Endodermal cell (in vitro differentiated cells): ENCODE measurements at regions not wholly inside any gene's neighbourhood (a gene's known extent, or its start where the extent isn't known, plus 50 kb on each side); places are given as distances from the start of the nearest gene placed in this dataset.

Experiments used
- DNase-seq: peaks from one replicate; pipeline ENCODE4 v3.0.0-alpha.2; 2017
- H3K27ac ChIP-seq: 2 replicates; pipeline ENCODE4 v1.5.1; 2013; ENCODE audit warnings: mild to moderate bottlenecking, low read depth, low read length, moderate library complexity
- H3K27me3 ChIP-seq: 2 replicates; pipeline ENCODE4 v1.6.1; 2013; ENCODE audit warnings: mild to moderate bottlenecking, low read length, moderate library complexity; ENCODE audit not compliant: insufficient read depth, control insufficient read depth, poor library complexity, severe bottlenecking
- H3K36me3 ChIP-seq: 2 replicates; pipeline ENCODE4 v1.7.0; 2013; ENCODE audit warnings: mild to moderate bottlenecking, low read length, moderate library complexity; ENCODE audit not compliant: control insufficient read depth, insufficient read depth
- H3K4me1 ChIP-seq: one replicate; pipeline ENCODE4 v1.7.0; 2013; ENCODE audit warnings: low read length; ENCODE audit not compliant: control insufficient read depth, insufficient read depth
- H3K4me3 ChIP-seq: 2 replicates; pipeline ENCODE4 v1.5.1; 2013; ENCODE audit warnings: mild to moderate bottlenecking, low read length, moderate library complexity
- H3K9ac ChIP-seq: 2 replicates; pipeline ENCODE4 v1.6.1; 2013; ENCODE audit warnings: mild to moderate bottlenecking, low read length, moderate library complexity; ENCODE audit not compliant: poor library complexity, severe bottlenecking; ENCODE audit errors: extremely low read depth
- H3K9me3 ChIP-seq: 2 replicates; pipeline ENCODE4 v1.6.1; 2013; ENCODE audit warnings: mild to moderate bottlenecking, low read length, moderate library complexity; ENCODE audit not compliant: control insufficient read depth
- H3K27ac Mint-ChIP-seq: 2 replicates; pipeline ENCODE4 v1.8.0; 2020; ENCODE audit warnings: mixed read lengths
- H3K27me3 Mint-ChIP-seq: 2 replicates; pipeline ENCODE4 v1.8.0; 2021; ENCODE audit warnings: mild to moderate bottlenecking, mixed read lengths; ENCODE audit not compliant: insufficient read depth
- H3K36me3 Mint-ChIP-seq: 2 replicates; pipeline ENCODE4 v1.8.0; 2020; ENCODE audit warnings: low read depth, mixed read lengths
- H3K4me1 Mint-ChIP-seq: 2 replicates; pipeline ENCODE4 v1.8.0; 2020; ENCODE audit warnings: mixed read lengths
- H3K4me3 Mint-ChIP-seq: 2 replicates; pipeline ENCODE4 v1.8.0; 2020; ENCODE audit warnings: mild to moderate bottlenecking, moderate library complexity, mixed read lengths
- H3K9me3 Mint-ChIP-seq: 2 replicates; pipeline ENCODE4 v1.8.0; 2020; ENCODE audit warnings: mild to moderate bottlenecking, mixed read lengths
- WGBS, 2 experiments: methylation state at CpG; one replicate each; pipeline versions ENCODE4 v1.1.5 to v1.1.7; 2013; ENCODE audit warnings: missing lambda C conversion rate in 2 of 2, mixed read lengths in 1 of 2; ENCODE audit not compliant: insufficient coverage in 1 of 2, insufficient read length in 1 of 2; 5-methylcytosine and 5-hydroxymethylcytosine counted together
- TF ChIP-seq, protein P1 (sequence below): fragments of 200-600 bp; sonication (generic); conservative IDR thresholded peaks from 2 replicates; pipeline ENCODE4 v1.5.0; 2021; ENCODE audit warnings: antibody characterized with exemption, mild to moderate bottlenecking

DNA sequence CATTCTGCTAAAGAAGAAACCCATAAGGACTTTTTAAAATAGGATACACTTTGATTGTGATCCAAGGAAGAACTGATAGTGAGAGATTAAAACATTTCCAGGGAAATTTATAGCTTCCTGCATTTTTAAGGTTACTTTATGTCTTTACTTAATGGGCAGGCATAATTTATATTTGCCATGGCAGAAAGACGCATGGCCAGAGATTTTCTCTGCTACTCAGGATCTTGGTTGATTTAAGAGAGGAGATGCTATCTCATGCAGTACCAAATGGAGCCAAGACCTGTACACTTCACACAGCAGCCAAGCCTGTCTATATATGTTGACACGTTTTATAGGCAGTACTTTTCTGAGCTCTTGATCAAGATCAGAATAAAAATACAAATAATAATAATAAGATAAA lies 60.9 kb upstream of the NT5C1B start:
- Histone ChIP-seq H3K27me3 (no peaks in the 10 kb centered on the region), H3K27ac (no peak overlapping the region), H3K9ac (no peak overlapping the region), H3K36me3 (no peaks in the 10 kb centered on the region), H3K9me3 (no peaks in the 10 kb centered on the region), H3K4me3 (no peak overlapping the region), H3K4me1 (peaks cover 4% of the 10 kb centered on the region)
- H3K36me3 Mint-ChIP-seq: no peaks in the 10 kb centered on the region
- H3K27me3 Mint-ChIP-seq: no peaks in the 10 kb centered on the region
- H3K27ac Mint-ChIP-seq: no peak overlapping the region
- H3K9me3 Mint-ChIP-seq: no peaks in the 10 kb centered on the region
- TF ChIP-seq, protein P1, sequence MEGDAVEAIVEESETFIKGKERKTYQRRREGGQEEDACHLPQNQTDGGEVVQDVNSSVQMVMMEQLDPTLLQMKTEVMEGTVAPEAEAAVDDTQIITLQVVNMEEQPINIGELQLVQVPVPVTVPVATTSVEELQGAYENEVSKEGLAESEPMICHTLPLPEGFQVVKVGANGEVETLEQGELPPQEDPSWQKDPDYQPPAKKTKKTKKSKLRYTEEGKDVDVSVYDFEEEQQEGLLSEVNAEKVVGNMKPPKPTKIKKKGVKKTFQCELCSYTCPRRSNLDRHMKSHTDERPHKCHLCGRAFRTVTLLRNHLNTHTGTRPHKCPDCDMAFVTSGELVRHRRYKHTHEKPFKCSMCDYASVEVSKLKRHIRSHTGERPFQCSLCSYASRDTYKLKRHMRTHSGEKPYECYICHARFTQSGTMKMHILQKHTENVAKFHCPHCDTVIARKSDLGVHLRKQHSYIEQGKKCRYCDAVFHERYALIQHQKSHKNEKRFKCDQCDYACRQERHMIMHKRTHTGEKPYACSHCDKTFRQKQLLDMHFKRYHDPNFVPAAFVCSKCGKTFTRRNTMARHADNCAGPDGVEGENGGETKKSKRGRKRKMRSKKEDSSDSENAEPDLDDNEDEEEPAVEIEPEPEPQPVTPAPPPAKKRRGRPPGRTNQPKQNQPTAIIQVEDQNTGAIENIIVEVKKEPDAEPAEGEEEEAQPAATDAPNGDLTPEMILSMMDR: no peak
- no peak for DNase-seq
- peaks cover 10% of the 10 kb centered on the region for H3K4me1 Mint-ChIP-seq
- no peak overlapping the region for H3K4me3 Mint-ChIP-seq
- 84 to 100% methylated on average over 1 of the region's 2 CpGs for WGBS, 2 experiments

DNA sequence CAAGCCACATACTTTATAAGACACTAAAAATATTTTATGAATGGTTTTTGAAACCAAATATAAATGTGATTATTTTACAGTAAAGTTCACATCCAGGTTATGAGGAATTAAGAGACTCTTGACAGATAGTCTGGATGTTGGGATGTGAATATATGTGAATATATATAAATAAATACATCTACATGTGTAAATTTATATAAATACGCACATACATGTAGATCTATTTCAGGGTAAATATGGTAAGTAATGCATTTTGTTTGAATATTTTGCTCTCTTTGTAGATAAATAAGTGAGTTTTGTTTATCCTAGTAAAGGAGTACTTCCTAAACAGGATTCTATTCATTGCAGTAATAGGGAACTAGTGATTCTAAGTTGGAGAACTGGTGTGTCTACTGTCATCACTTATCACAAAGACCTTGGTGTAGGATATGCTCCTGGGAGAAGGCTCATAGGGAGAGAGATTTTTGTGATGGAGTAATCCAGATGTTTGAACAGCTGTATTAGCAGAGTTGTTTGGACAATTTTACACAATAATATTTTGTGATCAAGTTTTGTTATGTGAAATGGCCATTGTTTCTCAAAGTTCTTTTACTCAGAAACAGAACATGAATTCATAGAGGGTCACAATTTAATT lies 60.2 kb upstream of the NT5C1B start:
- H3K36me3 Mint-ChIP-seq: no peaks in the 10 kb centered on the region
- no peaks in the 10 kb centered on the region for H3K36me3 ChIP-seq
- no peak overlapping the region for H3K9ac ChIP-seq
- 80% methylated on average over 1 of the region's 1 CpG; no CpG with 5 or more reads in 1 of the 2 experiments for WGBS, 2 experiments
- H3K4me1 Mint-ChIP-seq: peaks cover 10% of the 10 kb centered on the region
- H3K9me3 ChIP-seq: no peaks in the 10 kb centered on the region
- H3K9me3 Mint-ChIP-seq: no peaks in the 10 kb centered on the region
- H3K27ac Mint-ChIP-seq: no peak overlapping the region
- TF ChIP-seq, protein P1: no peak
- H3K27ac ChIP-seq: no peak overlapping the region
- no peaks in the 10 kb centered on the region for H3K27me3 ChIP-seq
- H3K27me3 Mint-ChIP-seq: no peaks in the 10 kb centered on the region
- H3K4me3 Mint-ChIP-seq: no peak overlapping the region
- no peak overlapping the region for H3K4me3 ChIP-seq
- DNase-seq: no peak
- peaks cover 4% of the 10 kb centered on the region for H3K4me1 ChIP-seq

DNA sequence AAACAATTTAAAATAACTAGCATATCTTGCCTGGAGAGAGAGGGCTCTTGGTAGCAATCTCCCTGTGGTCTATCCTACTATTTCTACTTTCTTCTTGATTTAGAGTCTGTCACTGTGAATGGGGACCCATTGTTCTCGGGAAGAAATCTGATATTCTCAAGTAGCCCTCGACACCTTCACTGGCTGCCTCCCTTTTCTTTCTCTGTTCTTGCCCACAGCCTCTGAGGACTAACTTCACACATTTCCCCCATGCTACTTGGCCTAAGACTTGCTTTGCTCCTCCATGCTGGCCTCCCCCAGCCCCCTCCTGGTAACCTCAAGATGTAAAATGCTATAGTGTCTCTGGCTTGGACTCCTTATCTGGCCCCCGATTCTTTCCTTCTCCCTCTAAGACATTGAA lies 58.8 kb upstream of the NT5C1B start:
- TF ChIP-seq, protein P1: no peak
- Histone ChIP-seq H3K9me3 (no peaks in the 10 kb centered on the region), H3K9ac (no peak overlapping the region), H3K4me3 (no peak overlapping the region), H3K27me3 (no peaks in the 10 kb centered on the region), H3K4me1 (peaks cover 4% of the 10 kb centered on the region), H3K27ac (no peak overlapping the region), H3K36me3 (no peaks in the 10 kb centered on the region)
- no peaks in the 10 kb centered on the region for H3K27me3 Mint-ChIP-seq
- no peaks in the 10 kb centered on the region for H3K9me3 Mint-ChIP-seq
- no peaks in the 10 kb centered on the region for H3K36me3 Mint-ChIP-seq
- WGBS, 2 experiments: 71 to 75% methylated on average over 1 to 3 of the region's 3 CpGs
- H3K4me3 Mint-ChIP-seq: no peak overlapping the region
- peaks cover 20% of the 10 kb centered on the region for H3K4me1 Mint-ChIP-seq
- peak; percentile 56 for DNase-seq
- no peak overlapping the region for H3K27ac Mint-ChIP-seq
